ENCODE measurements at regions not wholly inside any gene's neighbourhood (a gene's known extent, or its start where the extent isn't known, plus 50 kb on each side); places are given as distances from the start of the nearest gene placed in this dataset.

- no peak overlapping the region for H3K4me3 ChIP-seq (ENCODE audit: low read length)
- TF ChIP-seq ZNF274 (IDR thresholded peaks at IDR 0.05; ENCODE audit: low read depth, low read length): no peak
These were observed 357.1 kb upstream of the POU3F2 start for GRCh38 chr6:98477231-98477630.

- TF ChIP-seq ZNF274 (IDR thresholded peaks at IDR 0.05; ENCODE audit: low read depth, low read length): no peak
These were observed 349.7 kb upstream of the POU3F2 start for GRCh38 chr6:98484696-98485095.

GRCh38 chr6:98485593-98485992 lies 348.8 kb upstream of the POU3F2 start:
- TF ChIP-seq ZNF274 (IDR thresholded peaks at IDR 0.05; ENCODE audit: low read depth, low read length): no peak
- no peak overlapping the region for H3K4me3 ChIP-seq (ENCODE audit: low read length)

More at GRCh38 chr6:98484696-98485095, 349.7 kb upstream of the POU3F2 start:
- no peak overlapping the region for H3K4me3 ChIP-seq (ENCODE audit: low read length)

GRCh38 chr6:98486057-98486456 lies 348.3 kb upstream of the POU3F2 start:
- TF ChIP-seq ZNF274 (IDR thresholded peaks at IDR 0.05; ENCODE audit: low read depth, low read length): no peak
- H3K4me3 ChIP-seq (ENCODE audit: low read length): no peak overlapping the region

- no peak for TF ChIP-seq ZNF274 (IDR thresholded peaks at IDR 0.05; ENCODE audit: low read depth, low read length)
- no peak overlapping the region for H3K4me3 ChIP-seq (ENCODE audit: low read length)
These were observed 346.8 kb upstream of the POU3F2 start for GRCh38 chr6:98487612-98488011.

- no peak overlapping the region for H3K4me3 ChIP-seq (ENCODE audit: low read length)
- no peak for TF ChIP-seq ZNF274 (IDR thresholded peaks at IDR 0.05; ENCODE audit: low read depth, low read length)
These were observed 336.1 kb upstream of the POU3F2 start for GRCh38 chr6:98498144-98498775.

- no peak for TF ChIP-seq ZNF274 (IDR thresholded peaks at IDR 0.05; ENCODE audit: low read depth, low read length)
These were observed 335.5 kb upstream of the POU3F2 start for GRCh38 chr6:98498866-98499265.

GRCh38 chr6:98514073-98514720 lies 320.2 kb upstream of the POU3F2 start:
- no peak overlapping the region for H3K4me3 ChIP-seq (ENCODE audit: low read length)
- TF ChIP-seq ZNF274 (IDR thresholded peaks at IDR 0.05; ENCODE audit: low read depth, low read length): no peak

More at GRCh38 chr6:98498866-98499265, 335.5 kb upstream of the POU3F2 start:
- H3K4me3 ChIP-seq (ENCODE audit: low read length): no peak overlapping the region

- no peak for TF ChIP-seq ZNF274 (IDR thresholded peaks at IDR 0.05; ENCODE audit: low read depth, low read length)
- H3K4me3 ChIP-seq (ENCODE audit: low read length): no peak overlapping the region
These were observed 319.6 kb upstream of the POU3F2 start for GRCh38 chr6:98514796-98515195.

- no peak overlapping the region for H3K4me3 ChIP-seq (ENCODE audit: low read length)
- TF ChIP-seq ZNF274 (IDR thresholded peaks at IDR 0.05; ENCODE audit: low read depth, low read length): no peak
These were observed 318.2 kb upstream of the POU3F2 start for GRCh38 chr6:98516206-98516605.

GRCh38 chr6:98516866-98517265 lies 317.5 kb upstream of the POU3F2 start:
- TF ChIP-seq ZNF274 (IDR thresholded peaks at IDR 0.05; ENCODE audit: low read depth, low read length): no peak
- no peak overlapping the region for H3K4me3 ChIP-seq (ENCODE audit: low read length)

GRCh38 chr6:98525860-98526259 lies 308.5 kb upstream of the POU3F2 start:
- H3K4me3 ChIP-seq (ENCODE audit: low read length): no peak overlapping the region
- TF ChIP-seq ZNF274 (IDR thresholded peaks at IDR 0.05; ENCODE audit: low read depth, low read length): no peak

- no peak for TF ChIP-seq ZNF274 (IDR thresholded peaks at IDR 0.05; ENCODE audit: low read depth, low read length)
- no peak overlapping the region for H3K4me3 ChIP-seq (ENCODE audit: low read length)
These were observed 307.9 kb upstream of the POU3F2 start for GRCh38 chr6:98526465-98526864.

GRCh38 chr6:98529364-98529763 lies 305.0 kb upstream of the POU3F2 start:
- no peak overlapping the region for H3K4me3 ChIP-seq (ENCODE audit: low read length)
- no peak for TF ChIP-seq ZNF274 (IDR thresholded peaks at IDR 0.05; ENCODE audit: low read depth, low read length)

- no peak for TF ChIP-seq ZNF274 (IDR thresholded peaks at IDR 0.05; ENCODE audit: low read depth, low read length)
- H3K4me3 ChIP-seq (ENCODE audit: low read length): no peak overlapping the region
These were observed 303.6 kb upstream of the POU3F2 start for GRCh38 chr6:98530732-98531131.

All from GM08714 (cell line).